NB4 (cell line): ENCODE measurements at regions not wholly inside any gene's neighbourhood (a gene's known extent, or its start where the extent isn't known, plus 50 kb on each side); places are given as distances from the start of the nearest gene placed in this dataset.

ENCODE experiments used
- DNase-seq: peaks from one replicate; pipeline ENCODE4 v3.0.0; 2010; ENCODE audit warnings: low read depth
- H3K4me3 ChIP-seq: one replicate; pipeline ENCODE4 v1.5.1; 2011; ENCODE audit warnings: mild to moderate bottlenecking, low read depth, low read length, moderate library complexity
- MYC ChIP-seq: IDR thresholded peaks from 2 replicates; pipeline ENCODE4 v1.6.1; 2011; ENCODE audit warnings: low read depth, low read length
- POLR2A ChIP-seq: IDR thresholded peaks from 2 replicates; pipeline ENCODE4 v1.6.1; 2011; ENCODE audit warnings: mild to moderate bottlenecking; ENCODE audit not compliant: insufficient read length; ENCODE audit errors: extremely low read depth
- TF ChIP-seq, protein P1 (sequence below): IDR thresholded peaks from one replicate; pipeline ENCODE4 v1.5.1; 2012; ENCODE audit warnings: low read depth, low read length
- TF ChIP-seq, protein P2 (sequence below): IDR thresholded peaks from 2 replicates; pipeline ENCODE4 v1.6.1; 2011; ENCODE audit warnings: low read depth, low read length

DNA sequence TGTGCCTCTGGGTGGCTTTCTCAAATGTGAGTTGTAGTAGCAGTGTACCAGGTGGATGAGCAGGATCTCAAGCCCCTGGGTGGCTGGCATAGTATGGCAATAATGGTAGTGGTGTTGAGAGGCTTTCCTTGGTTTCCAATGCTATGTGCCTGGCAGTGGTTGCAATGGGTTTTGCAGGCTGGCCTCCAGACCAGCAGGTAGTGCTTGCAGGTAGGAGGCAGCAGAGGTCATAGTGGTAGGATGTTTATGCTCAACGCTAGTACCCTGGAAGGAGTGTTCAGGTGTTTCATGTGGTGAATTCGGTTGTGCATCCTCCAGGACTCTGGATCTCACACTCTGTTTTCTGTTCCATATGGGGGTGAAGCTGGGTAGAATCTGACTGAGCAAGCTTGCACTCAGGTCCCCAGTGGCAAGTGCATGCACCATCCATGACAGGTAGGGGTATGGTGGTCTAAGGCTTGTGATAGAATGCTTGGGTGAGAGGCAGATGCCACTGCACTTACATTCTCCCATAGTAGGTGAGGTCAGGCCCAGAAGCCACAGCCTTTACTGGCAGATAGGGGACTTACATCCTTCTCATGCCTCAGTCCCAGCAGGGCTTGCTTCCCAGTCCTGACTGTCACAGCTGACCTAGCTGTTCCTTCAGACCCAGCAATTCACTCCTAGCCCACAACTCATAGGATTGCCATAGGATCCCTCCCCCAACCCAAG lies 410.5 kb upstream of the LRRC7 start:
- no peak for TF ChIP-seq MYC
- TF ChIP-seq, protein P1, sequence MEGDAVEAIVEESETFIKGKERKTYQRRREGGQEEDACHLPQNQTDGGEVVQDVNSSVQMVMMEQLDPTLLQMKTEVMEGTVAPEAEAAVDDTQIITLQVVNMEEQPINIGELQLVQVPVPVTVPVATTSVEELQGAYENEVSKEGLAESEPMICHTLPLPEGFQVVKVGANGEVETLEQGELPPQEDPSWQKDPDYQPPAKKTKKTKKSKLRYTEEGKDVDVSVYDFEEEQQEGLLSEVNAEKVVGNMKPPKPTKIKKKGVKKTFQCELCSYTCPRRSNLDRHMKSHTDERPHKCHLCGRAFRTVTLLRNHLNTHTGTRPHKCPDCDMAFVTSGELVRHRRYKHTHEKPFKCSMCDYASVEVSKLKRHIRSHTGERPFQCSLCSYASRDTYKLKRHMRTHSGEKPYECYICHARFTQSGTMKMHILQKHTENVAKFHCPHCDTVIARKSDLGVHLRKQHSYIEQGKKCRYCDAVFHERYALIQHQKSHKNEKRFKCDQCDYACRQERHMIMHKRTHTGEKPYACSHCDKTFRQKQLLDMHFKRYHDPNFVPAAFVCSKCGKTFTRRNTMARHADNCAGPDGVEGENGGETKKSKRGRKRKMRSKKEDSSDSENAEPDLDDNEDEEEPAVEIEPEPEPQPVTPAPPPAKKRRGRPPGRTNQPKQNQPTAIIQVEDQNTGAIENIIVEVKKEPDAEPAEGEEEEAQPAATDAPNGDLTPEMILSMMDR, result no peak
- TF ChIP-seq POLR2A, result no peak
- TF ChIP-seq, protein P2, sequence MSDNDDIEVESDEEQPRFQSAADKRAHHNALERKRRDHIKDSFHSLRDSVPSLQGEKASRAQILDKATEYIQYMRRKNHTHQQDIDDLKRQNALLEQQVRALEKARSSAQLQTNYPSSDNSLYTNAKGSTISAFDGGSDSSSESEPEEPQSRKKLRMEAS, result no peak
- DNase-seq, result no peak
- H3K4me3 ChIP-seq, result no peak overlapping the region

GRCh38 chr1:69163241-69163640 lies 404.5 kb upstream of the LRRC7 start:
- no peak overlapping the region for H3K4me3 ChIP-seq
- no peak for TF ChIP-seq MYC
- TF ChIP-seq POLR2A, result no peak
- TF ChIP-seq, protein P2, result no peak
- TF ChIP-seq, protein P1, result no peak
- DNase-seq, result no peak

DNA sequence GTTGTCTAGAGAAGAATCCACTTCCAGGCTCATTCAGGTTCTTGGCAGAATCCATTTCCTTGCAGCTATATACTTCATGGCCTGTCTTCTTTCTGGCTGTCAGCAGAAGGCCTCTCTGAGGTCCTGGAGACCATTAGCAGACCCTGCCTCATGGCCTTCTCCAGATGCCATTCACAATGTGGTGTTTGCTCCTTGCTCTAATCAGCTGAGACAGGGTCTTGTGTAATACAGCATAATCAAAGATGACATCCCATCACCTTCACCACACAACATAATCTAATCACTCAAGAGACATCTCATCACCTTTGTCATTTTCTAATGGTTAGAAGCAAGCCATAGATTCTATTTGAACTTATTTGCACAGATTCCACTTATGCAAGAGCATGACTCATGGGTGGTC lies 403.9 kb upstream of the LRRC7 start:
- DNase-seq, result no peak
- H3K4me3 ChIP-seq, result no peak overlapping the region
- TF ChIP-seq, protein P2, result no peak
- TF ChIP-seq POLR2A, result no peak
- no peak for TF ChIP-seq MYC
- TF ChIP-seq, protein P1, result no peak

GRCh38 chr1:69167876-69168275 lies 399.8 kb upstream of the LRRC7 start:
- H3K4me3 ChIP-seq, result no peak overlapping the region
- no peak for DNase-seq
- TF ChIP-seq MYC (no peak), POLR2A (no peak)
- TF ChIP-seq, protein P2, result no peak
- TF ChIP-seq, protein P1, result no peak

GRCh38 chr1:69171248-69171647 lies 396.5 kb upstream of the LRRC7 start:
- TF ChIP-seq, protein P1, result no peak
- TF ChIP-seq POLR2A, result no peak
- TF ChIP-seq, protein P2, result no peak
- no peak for TF ChIP-seq MYC
- H3K4me3 ChIP-seq, result no peak overlapping the region
- no peak for DNase-seq
